ENCODE measurements at regions not wholly inside any gene's neighbourhood (a gene's known extent, or its start where the extent isn't known, plus 50 kb on each side); places are given as distances from the start of the nearest gene placed in this dataset.
"Not testable (repeated sequence)": the region's sequence is repeated elsewhere in the genome, so short reads cannot be mapped to it uniquely, and the experiment has no call there.

DNA sequence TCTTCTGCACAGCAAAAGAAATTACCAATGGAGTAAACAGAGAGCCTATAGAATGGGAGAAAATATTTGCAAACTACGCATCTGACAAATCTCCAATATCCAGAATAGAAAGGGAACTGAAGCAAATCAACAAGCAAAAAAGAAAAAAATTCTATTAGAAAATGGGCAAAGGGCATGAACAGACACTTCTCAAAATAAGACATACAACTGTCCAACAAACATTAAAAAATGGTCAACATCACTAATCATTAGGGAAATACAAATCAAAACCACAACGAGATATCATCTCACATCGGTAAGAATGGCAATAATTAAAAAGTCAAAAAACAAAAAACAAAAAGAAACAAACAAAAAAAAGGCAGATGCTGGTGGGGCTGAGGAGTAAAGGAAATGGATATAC, 356.4 kb downstream of the ADCYAP1 start:
- DNase-seq (ENCODE audit: low read depth in 4 of 4, low spot score in 3 of 4), result no peak

DNA sequence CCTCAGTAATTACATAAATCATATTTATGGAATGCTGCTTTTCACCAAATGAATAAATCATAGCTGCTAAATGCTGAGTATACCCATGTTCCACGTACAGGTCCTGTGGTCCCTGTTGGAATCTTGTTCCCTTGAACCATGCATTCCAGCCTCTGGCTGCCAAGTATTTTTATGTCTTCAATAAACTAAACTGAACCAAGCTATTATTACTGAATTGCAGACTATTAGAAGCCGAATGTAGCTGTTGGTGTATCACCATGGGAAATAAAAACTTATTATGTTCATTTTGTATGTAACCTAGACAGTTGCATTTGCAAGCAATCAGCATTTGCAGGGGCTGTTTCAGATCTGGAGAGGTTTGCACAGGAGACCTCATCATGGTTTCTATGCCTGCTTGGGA, 362.4 kb downstream of the ADCYAP1 start:
- no peak for DNase-seq (ENCODE audit: low read depth in 4 of 4, low spot score in 3 of 4)

DNA sequence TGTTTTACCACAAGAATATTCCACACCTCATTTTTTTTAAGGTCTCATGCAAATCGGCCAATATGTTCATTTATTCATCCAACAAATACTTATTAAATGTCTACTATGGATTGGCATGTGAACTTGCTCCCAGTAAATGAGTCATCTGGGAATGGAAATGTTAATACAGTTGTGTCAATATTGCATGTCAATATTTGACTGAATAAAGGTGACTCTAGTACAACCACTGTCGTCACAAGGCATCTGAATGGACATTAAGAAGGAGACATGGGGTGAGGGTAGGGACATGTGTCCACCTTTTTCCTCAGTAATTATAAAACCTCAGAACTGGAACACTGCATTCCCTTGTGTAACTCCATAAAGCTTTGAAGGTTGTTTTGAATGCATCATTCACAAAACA, 365.4 kb downstream of the ADCYAP1 start:
- DNase-seq (ENCODE audit: low read depth in 4 of 4, low spot score in 3 of 4), result no peak

DNA sequence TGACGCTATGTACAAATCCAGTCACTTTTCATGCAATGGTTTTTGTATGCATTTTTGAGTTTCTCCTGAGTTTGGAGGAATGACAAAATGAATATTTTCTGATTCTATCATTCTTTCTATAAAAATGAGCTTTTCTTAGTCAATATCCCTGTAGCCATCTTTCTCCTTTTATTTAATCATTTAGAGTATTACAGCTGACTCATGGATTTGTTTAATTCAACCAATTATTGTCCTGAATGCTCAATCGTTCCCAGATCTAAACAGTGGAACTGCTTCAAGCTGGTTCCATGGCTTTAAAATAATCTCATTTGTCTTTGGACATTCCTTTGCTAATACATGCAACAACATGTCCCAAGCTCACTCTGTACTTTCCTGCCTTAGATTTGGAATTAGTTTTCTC, 368.8 kb downstream of the ADCYAP1 start:
- DNase-seq (ENCODE audit: low read depth in 4 of 4, low spot score in 3 of 4), result no peak

DNA sequence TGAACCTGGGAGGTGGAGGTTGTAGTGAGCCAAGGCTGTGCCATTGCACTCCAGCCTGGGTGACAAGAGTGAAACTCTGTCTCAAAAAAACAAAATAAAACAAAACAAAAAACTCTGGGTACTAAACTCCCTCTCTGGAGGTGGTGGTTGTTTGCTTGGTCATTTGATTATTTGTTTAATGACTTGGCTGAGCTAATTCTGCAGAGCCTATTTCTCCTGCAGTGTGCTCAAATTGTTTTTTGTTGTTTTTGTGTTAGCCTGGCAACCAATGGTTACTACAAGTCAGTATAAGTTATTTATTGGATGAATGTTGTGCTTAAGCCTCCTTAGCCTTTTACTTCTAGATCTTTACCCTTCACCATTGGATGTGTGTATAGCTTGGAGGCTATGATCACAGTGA, 387.5 kb downstream of the ADCYAP1 start:
- no peak for DNase-seq (ENCODE audit: low read depth in 4 of 4, low spot score in 3 of 4)

DNA sequence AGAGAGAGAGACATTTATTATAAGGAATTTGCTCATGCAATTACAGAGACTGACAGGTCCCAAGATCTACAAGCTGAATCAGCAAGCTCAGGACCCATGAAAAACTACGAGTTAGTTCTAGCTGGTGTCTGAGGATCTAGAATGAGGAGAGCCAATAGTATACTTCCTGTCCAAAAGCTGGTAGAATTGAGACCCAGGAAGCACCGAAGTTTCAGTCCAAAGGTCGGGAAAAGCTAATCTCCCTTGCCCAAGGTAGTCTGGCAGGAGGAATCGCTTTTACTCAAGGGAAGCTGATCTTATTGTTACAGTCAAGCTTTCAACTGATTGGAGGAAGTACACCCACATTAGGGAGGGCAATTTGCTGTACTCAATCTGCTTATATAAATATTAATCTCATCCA, 389.6 kb downstream of the ADCYAP1 start:
- DNase-seq (ENCODE audit: low read depth in 4 of 4, low spot score in 3 of 4), result no peak

DNA sequence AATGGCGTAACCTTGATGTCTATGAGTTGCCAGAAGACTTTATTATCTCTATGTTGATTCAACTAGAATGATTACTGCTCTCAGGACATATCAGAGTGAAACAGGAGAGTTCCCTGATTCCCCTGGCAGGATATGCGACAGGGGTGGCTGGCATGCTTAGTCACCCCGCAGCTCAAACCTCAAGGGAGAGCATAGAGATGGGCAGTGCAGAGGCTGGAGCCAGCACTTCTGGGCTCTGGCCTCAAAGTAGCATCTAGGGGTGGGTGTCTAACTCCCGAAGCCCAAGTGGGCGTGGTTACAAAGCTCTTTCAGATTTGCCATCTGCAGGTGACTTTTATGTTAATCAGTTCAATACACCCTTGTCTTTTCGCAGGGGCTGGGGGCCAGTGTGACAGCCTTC, 391.6 kb downstream of the ADCYAP1 start:
- no peak for DNase-seq (ENCODE audit: low read depth in 4 of 4, low spot score in 3 of 4)

DNA sequence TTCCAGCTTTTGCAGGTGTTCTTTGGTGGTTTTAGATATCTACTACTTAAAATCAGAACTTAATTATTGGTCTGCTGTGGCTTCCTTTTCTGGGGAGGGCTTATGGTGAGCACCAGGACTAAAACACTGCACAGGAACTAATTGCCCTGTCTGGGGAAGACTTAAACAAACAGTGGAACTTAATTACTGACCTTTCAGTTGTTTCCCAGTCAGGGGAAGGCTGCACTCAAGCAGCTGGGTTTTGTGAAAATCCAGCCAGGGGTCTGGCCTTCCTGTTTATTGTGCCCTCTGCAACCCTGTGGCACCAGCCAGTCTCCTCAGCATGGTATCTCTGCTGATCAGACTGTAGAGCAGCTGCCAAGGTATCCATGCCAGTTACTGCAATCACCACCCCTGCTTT, 398.2 kb downstream of the ADCYAP1 start:
- DNase-seq (ENCODE audit: low read depth in 4 of 4, low spot score in 3 of 4), result no peak

DNA sequence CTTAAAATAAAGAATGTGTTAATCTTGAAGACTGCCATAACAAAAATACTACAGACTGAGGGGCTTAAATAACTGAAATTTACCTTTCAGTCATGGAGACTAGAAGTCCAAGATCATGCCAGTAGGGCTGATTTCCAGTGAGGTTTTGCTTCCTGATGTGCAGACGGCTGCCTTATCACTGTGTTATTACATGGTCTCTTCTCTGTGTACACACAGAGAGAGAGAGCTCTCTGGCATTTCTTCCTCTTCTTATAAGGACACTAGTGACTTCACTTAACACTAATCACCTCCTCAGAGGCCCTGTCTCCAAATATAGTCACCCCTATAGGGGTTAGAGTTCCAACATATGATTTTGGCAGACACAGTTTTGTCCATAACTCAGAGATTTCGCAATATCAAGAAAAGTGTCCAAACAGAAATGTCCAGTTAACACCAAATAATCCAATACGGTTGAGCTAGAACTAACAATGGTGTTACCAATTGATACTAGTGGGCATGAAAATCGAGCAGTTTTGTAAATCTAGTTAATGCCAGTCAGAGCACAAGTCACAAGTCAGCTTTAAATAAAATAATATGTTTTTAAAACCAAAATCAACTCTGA, 399.8 kb downstream of the ADCYAP1 start:
- DNase-seq (ENCODE audit: low read depth in 4 of 4, low spot score in 3 of 4), result no peak

DNA sequence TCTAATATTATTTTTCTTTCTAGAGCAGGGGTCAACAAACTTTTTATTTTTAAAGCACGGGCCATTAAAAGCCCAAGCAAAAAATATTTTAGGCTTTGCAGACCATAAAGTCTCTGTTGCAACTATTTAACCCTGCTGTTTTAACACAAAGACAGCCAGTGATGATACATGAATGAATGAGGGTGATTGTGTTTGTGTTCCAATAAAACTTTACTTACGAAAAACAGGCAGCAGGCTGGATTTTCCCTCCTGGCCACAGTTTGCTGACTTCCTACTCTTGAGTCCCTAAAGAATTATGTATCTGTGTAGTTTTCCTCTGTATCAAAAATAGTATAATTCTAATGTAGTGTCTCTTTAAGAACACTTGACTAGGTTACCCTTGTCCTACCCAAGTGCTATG, 402.0 kb downstream of the ADCYAP1 start:
- DNase-seq (ENCODE audit: low read depth in 4 of 4, low spot score in 3 of 4), result no peak

DNA sequence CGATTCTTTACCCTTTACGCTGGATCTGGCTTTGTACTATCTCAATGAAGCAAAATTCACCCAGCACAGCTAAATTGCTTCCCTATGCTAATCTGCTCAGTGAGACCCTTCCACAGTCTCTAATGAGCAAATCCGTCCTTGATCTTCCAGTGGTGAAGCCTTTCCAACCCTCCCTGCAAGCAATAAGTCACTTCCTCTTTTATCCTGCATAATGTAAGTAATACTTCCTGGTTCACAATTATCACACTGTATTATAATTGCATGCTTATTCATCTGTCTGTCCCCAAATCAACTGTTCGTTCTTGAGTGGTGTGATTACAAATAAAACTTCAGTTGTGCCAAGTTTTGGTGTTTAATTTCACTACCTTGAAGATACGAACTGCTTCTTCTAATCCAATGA, 404.0 kb downstream of the ADCYAP1 start:
- DNase-seq (ENCODE audit: low read depth in 4 of 4, low spot score in 3 of 4), result no peak

DNA sequence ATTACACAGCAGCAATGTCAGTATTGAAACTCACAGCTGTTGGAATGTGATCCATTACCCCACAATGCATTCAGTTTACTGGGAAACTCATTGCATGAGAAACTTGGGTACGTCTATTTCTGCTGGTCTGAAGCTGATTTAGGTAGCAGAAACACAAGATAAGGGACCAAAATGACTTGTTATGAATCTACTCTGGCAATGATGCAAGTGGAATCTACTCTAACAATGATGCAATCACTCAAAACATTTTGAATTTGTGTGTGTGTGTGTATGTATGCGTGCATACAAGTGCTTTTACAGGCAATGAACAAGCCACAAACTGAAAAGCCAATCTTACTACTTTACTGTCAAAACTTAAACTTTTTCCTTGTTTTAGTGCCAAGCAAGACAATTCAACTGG, 406.7 kb downstream of the ADCYAP1 start:
- no peak for DNase-seq (ENCODE audit: low read depth in 4 of 4, low spot score in 3 of 4)

DNA sequence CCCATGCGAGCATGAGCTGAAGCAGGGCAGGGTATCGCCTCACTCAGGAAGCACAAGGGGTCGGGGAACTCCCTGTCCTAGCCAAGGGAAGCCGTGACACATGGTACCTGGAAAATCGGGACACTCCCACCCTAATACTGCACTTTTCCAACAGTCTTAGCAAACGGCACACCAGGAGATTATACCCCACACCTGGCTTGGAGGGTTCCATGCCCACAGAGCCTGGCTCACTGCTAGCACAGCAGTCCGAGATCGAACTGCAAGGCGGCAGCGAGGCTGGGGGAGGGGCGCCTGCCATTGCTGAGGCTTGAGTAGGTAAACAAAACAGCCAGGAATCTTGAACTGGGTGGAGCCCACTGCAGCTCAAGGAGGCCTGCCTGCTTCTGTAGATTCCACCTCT, 430.7 kb downstream of the ADCYAP1 start:
- not testable (repeated sequence) for DNase-seq (ENCODE audit: low read depth in 4 of 4, low spot score in 3 of 4)

DNA sequence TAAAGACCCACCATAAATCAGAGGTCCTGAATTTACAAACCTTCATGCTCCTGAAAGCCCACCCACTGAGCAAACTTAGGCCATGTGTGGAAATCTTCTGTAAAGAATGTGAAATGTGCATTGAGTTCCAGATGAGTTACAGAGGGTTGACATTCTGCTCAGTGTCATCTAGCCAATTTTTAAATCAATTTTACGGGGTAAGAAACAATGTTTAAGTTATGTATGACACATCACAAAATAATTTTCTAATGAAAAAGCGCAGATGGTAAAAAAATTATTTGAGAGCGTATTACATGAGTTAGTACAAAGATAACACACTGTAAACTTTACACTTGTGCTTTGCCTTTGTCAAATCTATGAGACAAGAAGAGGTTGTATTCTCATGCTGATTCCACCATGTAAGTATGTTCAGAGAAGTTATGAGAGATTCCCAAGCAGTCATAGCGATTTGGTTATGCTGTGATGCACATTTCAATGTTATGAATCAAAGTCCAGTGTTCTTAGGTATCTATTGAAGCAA, 446.3 kb downstream of the ADCYAP1 start:
- peak in 1 of 4 donors; percentile 4 for DNase-seq (ENCODE audit: low read depth in 4 of 4, low spot score in 3 of 4)

DNA sequence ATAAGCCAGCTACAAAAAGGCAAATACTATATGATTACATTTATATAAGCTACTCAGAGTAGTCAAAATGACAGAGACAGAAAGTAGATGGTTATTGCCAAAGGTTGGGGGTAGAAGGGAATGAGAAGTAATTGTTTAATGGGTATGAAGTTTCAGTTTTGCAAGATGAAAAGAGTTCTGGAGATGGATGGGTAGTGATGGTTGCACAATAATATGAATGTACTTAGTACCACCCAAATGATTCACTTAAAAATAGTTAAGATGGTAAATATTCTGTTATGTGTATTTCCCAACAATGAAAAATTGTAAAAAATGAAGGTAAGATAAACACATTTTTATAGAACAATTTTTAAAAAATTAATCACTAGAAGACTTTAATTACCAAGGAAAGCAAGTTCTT, 448.4 kb downstream of the ADCYAP1 start:
- DNase-seq (ENCODE audit: low read depth in 4 of 4, low spot score in 3 of 4), result no peak

DNA sequence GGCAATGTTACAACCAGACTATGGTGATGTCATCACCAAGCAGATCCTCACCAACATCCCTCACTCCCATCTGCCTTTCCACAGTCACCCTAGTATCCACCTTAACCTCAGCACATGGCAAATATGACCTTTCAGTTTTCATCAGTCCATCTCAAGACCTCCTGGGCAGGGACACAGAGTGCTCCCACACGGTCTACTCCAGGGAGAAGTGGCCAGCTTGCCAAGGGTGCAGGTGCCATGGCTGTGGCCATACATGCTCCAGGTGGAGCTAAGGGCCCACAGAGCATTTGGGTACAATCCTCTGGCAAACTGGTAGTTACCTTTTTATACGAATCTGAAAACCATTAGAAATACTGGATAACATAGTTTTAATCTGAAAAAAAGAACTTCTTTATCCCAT, 453.1 kb downstream of the ADCYAP1 start:
- no peak for DNase-seq (ENCODE audit: low read depth in 4 of 4, low spot score in 3 of 4)

DNA sequence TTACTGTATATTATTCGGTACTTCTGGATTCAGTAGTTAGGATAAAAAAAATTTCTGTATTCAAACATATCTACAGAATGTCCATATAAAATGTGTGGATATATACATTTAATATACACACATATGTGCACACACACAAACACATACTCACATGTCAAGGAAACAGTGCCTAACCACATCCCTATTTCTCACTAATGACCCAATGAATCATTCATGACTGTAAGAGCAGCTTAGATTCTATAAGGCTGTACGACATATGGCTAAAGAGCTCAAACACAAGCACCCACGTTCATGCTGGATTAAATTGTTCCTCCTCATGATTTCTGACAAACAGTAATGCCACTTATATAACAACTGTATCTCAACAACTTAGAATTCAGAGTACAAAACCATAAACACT, 457.3 kb downstream of the ADCYAP1 start:
- no peak for DNase-seq (ENCODE audit: low read depth in 4 of 4, low spot score in 3 of 4)

DNA sequence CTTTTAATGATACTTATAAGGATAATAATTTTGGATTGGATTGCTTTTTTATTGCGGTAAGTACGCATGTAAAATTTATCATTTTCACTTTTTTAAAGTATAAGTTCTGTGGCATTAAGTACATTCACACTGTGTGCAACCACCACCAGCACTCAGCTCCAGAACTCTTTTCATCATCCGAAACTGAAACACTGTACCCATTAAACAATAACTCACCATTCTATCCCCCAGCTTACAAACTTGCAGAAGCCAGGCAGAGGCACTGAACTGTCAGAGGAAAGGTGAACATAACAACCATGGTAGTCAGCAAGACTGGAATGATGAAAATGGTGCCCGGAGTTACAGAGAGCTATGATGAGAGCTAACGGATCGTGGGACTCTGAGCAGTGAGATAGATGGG, 465.9 kb downstream of the ADCYAP1 start:
- no peak for DNase-seq (ENCODE audit: low read depth in 4 of 4, low spot score in 3 of 4)

DNA sequence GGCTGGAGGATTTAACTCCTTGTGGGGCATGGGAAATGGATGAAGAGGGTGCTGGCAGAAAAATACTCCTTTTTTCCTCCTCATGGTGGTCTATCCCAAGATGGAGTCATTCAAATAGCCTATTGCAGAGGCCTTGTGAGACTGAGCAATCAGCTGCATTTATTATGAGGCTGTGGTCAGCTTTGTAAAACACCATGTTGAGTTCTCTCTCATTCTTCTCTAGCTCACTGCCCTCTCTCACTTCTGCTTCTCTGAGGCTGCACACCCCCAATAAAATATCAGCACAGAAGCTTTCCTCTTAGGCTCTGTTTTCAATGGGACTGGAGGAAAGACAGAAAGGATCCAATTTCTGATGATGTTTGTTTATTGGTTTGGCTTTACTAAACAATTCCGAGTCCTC, 467.1 kb downstream of the ADCYAP1 start:
- DNase-seq (ENCODE audit: low read depth in 4 of 4, low spot score in 3 of 4), result no peak

DNA sequence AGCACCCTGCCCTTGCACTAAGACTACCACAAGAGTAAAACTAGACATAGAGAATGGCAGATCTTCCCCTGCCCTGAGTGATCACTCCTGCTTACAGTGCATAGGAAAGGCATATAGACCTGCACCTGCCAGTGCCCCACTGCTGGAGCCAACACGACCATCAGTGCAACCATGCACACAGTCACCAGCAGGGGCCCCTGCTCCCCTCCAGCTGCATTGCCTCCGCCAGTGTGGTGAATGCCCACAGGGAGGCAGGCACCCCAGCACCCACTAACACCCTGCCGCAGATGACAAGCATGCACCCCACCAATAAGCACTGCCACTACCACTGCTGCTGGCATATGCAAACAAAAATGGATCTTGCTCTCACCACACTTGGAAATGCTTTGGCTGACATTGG, 478.8 kb downstream of the ADCYAP1 start:
- no peak for DNase-seq (ENCODE audit: low read depth in 4 of 4, low spot score in 3 of 4)

DNA sequence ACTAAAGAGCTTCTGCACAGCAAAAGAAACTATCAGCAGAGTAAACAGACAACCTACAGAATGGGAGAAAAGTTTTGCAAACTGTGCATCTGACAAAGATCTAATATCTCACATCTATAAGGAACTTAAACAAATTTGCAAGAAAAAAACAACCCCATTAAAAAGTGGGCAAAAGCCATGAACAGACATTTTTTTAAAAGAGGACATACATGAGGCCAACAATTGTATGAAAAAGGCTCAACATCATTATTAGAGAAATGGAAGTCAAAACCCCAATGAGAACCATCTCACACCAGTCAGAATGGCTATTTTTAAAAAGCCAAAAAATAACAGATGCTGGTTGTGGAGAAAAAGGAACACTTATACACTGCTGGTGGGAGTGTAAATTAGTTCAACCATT, 483.8 kb downstream of the ADCYAP1 start:
- DNase-seq (ENCODE audit: low read depth in 4 of 4, low spot score in 3 of 4), result not testable (repeated sequence)

DNA sequence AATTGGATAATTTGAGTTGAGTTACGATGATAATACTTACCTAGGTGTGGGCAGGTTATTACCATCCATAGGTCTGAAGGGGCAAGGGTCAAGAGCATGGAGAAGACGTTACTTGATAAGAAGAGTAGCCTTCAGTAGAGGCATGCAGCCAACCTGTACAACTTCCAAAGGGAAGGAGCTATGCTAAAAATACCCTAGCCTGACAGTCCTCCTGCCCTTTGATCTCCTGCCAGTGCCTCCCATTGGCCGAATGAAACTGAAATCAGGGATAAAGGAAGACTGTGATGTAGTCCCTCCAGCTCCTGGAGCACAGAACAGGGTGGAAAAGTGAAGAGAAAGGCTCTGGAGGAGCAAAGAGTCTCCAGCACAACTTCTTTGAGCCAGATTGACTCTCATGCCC, 487.4 kb downstream of the ADCYAP1 start:
- no peak for DNase-seq (ENCODE audit: low read depth in 4 of 4, low spot score in 3 of 4)
